ENCODE measurements at regions not wholly inside any gene's neighbourhood (a gene's known extent, or its start where the extent isn't known, plus 50 kb on each side); places are given as distances from the start of the nearest gene placed in this dataset.

GRCh38 chr13:40170091-40170490, 496.4 kb downstream of the FOXO1 start:
- TF ChIP-seq CTCF (conservative IDR thresholded peaks at IDR 0.05; ENCODE audit: low read depth, low read length) = no peak
- no peak for DNase-seq (ENCODE audit: low read depth)
- H3K4me3 ChIP-seq (ENCODE audit: low read depth, low read length) = no peak overlapping the region

- TF ChIP-seq CTCF (conservative IDR thresholded peaks at IDR 0.05; ENCODE audit: low read depth, low read length) = no peak
- no peak overlapping the region for H3K4me3 ChIP-seq (ENCODE audit: low read depth, low read length)
- DNase-seq (ENCODE audit: low read depth) = no peak
Observed at GRCh38 chr13:40170982-40171381, 495.5 kb downstream of the FOXO1 start.

GRCh38 chr13:40171566-40171965, 494.9 kb downstream of the FOXO1 start:
- H3K4me3 ChIP-seq (ENCODE audit: low read depth, low read length) = no peak overlapping the region
- no peak for DNase-seq (ENCODE audit: low read depth)
- TF ChIP-seq CTCF (conservative IDR thresholded peaks at IDR 0.05; ENCODE audit: low read depth, low read length) = no peak

- no peak for DNase-seq (ENCODE audit: low read depth)
- no peak overlapping the region for H3K4me3 ChIP-seq (ENCODE audit: low read depth, low read length)
- no peak for TF ChIP-seq CTCF (conservative IDR thresholded peaks at IDR 0.05; ENCODE audit: low read depth, low read length)
Observed at GRCh38 chr13:40172149-40172591, 494.3 kb downstream of the FOXO1 start.

- TF ChIP-seq CTCF (conservative IDR thresholded peaks at IDR 0.05; ENCODE audit: low read depth, low read length) = no peak
- DNase-seq (ENCODE audit: low read depth) = no peak
- no peak overlapping the region for H3K4me3 ChIP-seq (ENCODE audit: low read depth, low read length)
Observed at GRCh38 chr13:40172878-40173277, 493.6 kb downstream of the FOXO1 start.

- DNase-seq (ENCODE audit: low read depth) = no peak
- TF ChIP-seq CTCF (conservative IDR thresholded peaks at IDR 0.05; ENCODE audit: low read depth, low read length) = no peak
- no peak overlapping the region for H3K4me3 ChIP-seq (ENCODE audit: low read depth, low read length)
Observed at GRCh38 chr13:40175639-40176038, 490.8 kb downstream of the FOXO1 start.

GRCh38 chr13:40176242-40176641, 490.2 kb downstream of the FOXO1 start:
- no peak for DNase-seq (ENCODE audit: low read depth)

More at GRCh38 chr13:40176242-40176641, 490.2 kb downstream of the FOXO1 start:
- no peak for TF ChIP-seq CTCF (conservative IDR thresholded peaks at IDR 0.05; ENCODE audit: low read depth, low read length)
- no peak overlapping the region for H3K4me3 ChIP-seq (ENCODE audit: low read depth, low read length)

Measured in choroid plexus epithelial cell (primary cell).